ENCODE measurements at regions not wholly inside any gene's neighbourhood (a gene's known extent, or its start where the extent isn't known, plus 50 kb on each side); places are given as distances from the start of the nearest gene placed in this dataset.

DNA sequence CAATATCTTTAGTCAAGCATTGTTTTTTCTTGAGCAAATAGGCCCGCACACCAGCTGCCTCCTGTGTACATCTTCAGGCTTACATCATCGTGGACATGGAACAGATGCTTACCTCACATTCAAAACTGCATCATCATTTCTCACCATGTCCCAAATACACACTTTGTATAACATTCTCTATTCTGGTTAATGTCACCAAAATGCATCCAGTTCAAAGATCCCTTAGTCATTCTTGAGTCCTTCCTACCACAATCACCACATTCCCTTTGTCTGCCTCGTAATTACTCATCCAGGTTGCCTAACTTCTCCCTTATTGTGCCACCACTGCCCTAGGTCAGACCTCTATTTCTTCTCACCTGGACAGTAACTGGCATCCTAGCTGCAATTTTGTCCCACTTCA is 373.7 kb upstream of the GALNT5 start:
- no peak for TF ChIP-seq CTCF (IDR thresholded peaks at IDR 0.05; ENCODE audit: insufficient read depth, low read length, poor library complexity, severe bottlenecking)
- Histone ChIP-seq H3K27me3 (replicated peaks; ENCODE audit: control insufficient read depth, insufficient read depth, low read length) (no peaks in the 10 kb centered on the region; the same call in 1 of the 2 replicates), H3K4me3 (replicated peaks; ENCODE audit: low read depth, low read length) (no peak overlapping the region), H3K36me3 (ENCODE audit: control insufficient read depth, insufficient read depth, low read length) (no peaks in the 10 kb centered on the region)
- DNase-seq (ENCODE audit: extremely low read depth, insufficient read length): no peak

DNA sequence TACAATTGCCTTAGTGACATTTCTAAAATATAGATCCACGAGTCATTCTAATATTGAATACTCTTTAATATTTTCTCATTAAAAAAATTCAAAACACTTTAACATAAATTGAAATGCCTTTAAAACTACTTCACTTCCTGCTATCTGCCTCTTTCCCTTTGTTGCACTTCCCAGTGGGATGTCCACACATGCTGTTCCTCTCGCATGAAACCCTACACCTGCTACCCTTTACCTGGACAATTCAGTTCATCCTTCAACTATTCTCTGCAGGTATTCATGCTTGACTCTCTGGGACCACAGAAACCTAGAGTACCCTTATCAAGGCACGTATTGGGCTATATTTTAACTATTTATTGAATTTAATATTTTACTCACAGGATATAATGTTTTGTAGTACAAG is 373.3 kb upstream of the GALNT5 start:
- no peak for TF ChIP-seq CTCF (IDR thresholded peaks at IDR 0.05; ENCODE audit: insufficient read depth, low read length, poor library complexity, severe bottlenecking)
- no peak for DNase-seq (ENCODE audit: extremely low read depth, insufficient read length)
- no peaks in the 10 kb centered on the region for H3K36me3 ChIP-seq (ENCODE audit: control insufficient read depth, insufficient read depth, low read length)
- H3K27me3 ChIP-seq (replicated peaks; ENCODE audit: control insufficient read depth, insufficient read depth, low read length): no peaks in the 10 kb centered on the region; the same call in 1 of the 2 replicates
- H3K4me3 ChIP-seq (replicated peaks; ENCODE audit: low read depth, low read length): no peak overlapping the region

DNA sequence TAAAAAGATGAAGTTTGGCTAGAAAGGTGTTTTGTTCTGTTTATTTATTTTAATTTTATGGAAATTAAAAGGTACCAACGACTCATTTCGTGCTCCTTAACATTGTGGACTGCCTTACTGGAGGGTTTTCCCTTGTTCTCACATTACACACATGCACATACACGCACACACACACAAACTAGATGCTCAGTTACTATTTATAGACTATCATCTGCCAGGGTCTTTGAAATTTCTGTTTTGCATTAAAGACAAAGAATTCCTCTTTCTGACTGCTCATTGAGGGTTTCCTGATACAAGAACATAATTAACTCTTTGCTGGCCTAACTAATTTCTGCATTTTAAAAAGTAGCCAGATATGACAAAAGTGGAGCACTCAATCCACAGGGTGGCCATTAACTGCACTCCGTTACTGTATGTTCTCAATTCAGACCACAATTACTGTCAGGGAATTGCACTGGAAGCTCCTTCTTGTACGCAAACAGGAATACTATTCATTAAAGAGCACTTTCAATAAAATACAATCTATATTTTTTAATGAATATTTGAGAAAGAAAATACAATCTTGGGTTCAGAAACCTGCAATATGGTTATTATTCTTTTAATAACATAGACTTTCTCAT is 366.9 kb upstream of the GALNT5 start:
- no peaks in the 10 kb centered on the region for H3K36me3 ChIP-seq (ENCODE audit: control insufficient read depth, insufficient read depth, low read length)
- no peak for TF ChIP-seq CTCF (IDR thresholded peaks at IDR 0.05; ENCODE audit: insufficient read depth, low read length, poor library complexity, severe bottlenecking)
- no peak for DNase-seq (ENCODE audit: extremely low read depth, insufficient read length)
- H3K27me3 ChIP-seq (replicated peaks; ENCODE audit: control insufficient read depth, insufficient read depth, low read length): no peaks in the 10 kb centered on the region; the same call in 1 of the 2 replicates
- H3K4me3 ChIP-seq (replicated peaks; ENCODE audit: low read depth, low read length): no peak overlapping the region

DNA sequence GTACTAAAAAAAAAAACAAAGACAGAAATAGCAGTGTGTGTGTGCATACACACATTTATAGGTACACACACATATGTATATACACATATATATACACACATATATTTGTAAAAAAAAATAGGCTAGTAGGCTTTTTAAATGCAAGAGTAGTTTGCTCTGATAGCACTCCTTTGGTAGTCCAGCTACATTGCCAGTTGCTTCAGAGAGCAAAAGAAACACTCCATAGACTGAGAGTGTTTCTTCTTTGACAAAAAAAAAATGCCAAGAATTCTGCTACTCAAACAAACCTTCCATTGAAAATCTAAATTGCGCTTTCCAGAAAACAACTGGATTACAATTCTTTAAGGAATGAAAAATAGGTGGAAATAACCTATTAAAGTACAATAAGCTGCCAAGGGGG is 365.9 kb upstream of the GALNT5 start:
- TF ChIP-seq CTCF (IDR thresholded peaks at IDR 0.05; ENCODE audit: insufficient read depth, low read length, poor library complexity, severe bottlenecking): no peak
- Histone ChIP-seq H3K36me3 (ENCODE audit: control insufficient read depth, insufficient read depth, low read length) (no peaks in the 10 kb centered on the region), H3K27me3 (replicated peaks; ENCODE audit: control insufficient read depth, insufficient read depth, low read length) (no peaks in the 10 kb centered on the region; the same call in 1 of the 2 replicates), H3K4me3 (replicated peaks; ENCODE audit: low read depth, low read length) (no peak overlapping the region)
- DNase-seq (ENCODE audit: extremely low read depth, insufficient read length): no peak

- Histone ChIP-seq H3K27me3 (replicated peaks; ENCODE audit: control insufficient read depth, insufficient read depth, low read length) (no peaks in the 10 kb centered on the region), H3K36me3 (ENCODE audit: control insufficient read depth, insufficient read depth, low read length) (no peaks in the 10 kb centered on the region), H3K4me3 (replicated peaks; ENCODE audit: low read depth, low read length) (no peak overlapping the region)
- peak; percentile 6 for DNase-seq (ENCODE audit: extremely low read depth, insufficient read length)
- peak; percentile 51 for TF ChIP-seq CTCF (IDR thresholded peaks at IDR 0.05; ENCODE audit: insufficient read depth, low read length, poor library complexity, severe bottlenecking)
These were observed 364.8 kb upstream of the GALNT5 start for GRCh38 chr2:156892467-156893281.

All from GM06990 (cell line).